HG02840 (cell line): ENCODE measurements at regions not wholly inside any gene's neighbourhood (a gene's known extent, or its start where the extent isn't known, plus 50 kb on each side); places are given as distances from the start of the nearest gene placed in this dataset.

Experiments used
- ATAC-seq: cut with Tn5 transposase; IDR thresholded peaks from one replicate; pipeline ENCODE4 v1.9.1; 2021; ENCODE audit warnings: mild to moderate bottlenecking, moderate library complexity, moderate number of reproducible peaks; ENCODE audit not compliant: unreplicated experiment, low FRiP score

GRCh38 chr2:220959391-220959802 is 612.7 kb downstream of the EPHA4 start:
- no peak for ATAC-seq

- no peak for ATAC-seq
These were observed 610.8 kb downstream of the EPHA4 start for GRCh38 chr2:220961143-220961860.

DNA sequence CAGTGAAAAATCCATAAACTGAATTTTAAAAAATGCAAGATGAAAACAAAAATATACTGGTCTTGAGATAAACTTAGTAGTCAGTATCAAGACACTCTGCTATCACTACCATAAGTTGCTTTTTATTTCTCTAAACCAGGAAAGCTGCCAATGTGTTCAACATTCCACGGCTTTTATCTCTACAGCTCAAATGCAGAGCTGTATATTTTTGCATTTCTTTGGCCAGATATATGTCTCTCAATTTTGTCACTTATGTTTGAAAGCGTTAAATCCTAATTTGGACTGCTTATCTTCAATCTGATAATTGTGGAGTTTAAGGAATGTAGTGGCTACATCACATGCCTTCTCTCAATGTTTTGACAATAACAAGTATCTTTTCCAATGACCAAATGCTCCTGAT is 609.5 kb downstream of the EPHA4 start:
- no peak for ATAC-seq

GRCh38 chr2:220963076-220963475 is 609.0 kb downstream of the EPHA4 start:
- no peak for ATAC-seq

DNA sequence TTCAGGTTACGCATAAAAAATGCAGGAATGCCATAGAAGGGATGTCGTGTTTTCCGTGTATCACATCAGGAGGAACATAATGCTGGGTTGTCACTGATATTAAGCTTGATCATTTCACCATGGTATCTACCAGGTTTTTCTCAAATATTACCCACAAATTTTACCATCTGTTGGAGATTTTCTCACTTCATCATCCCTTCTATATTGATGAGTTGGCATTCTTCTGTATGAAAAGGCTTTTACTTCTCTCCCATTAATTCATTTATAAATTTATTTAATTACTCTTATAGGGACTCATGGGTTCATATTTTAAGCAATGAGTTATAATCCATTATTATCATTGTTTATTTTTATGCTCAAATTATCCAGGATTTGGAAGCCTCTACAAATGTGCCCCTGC is 608.2 kb downstream of the EPHA4 start:
- ATAC-seq, result no peak

GRCh38 chr2:220966636-220967035 is 605.5 kb downstream of the EPHA4 start:
- no peak for ATAC-seq

DNA sequence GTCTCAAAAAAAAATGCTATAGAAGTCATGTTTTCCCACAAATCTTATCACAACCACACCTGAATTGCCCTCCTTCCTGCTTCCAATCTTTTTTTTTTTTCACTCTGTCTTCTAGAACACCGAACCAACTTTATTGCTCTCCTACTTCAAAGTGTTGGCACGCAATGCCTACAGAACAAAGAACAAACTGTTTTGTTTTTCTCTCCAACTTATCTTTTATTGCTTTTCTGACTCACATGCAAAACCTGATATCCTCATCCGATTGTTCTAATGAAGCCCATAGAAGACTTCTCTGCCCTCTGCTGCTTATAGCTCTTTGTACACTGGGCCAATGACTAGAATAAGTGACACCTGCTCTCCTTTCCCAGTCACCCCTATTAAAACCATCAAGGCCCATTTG is 602.8 kb downstream of the EPHA4 start:
- no peak for ATAC-seq

- no peak for ATAC-seq
These were observed 591.0 kb downstream of the EPHA4 start for GRCh38 chr2:220980966-220981675.

DNA sequence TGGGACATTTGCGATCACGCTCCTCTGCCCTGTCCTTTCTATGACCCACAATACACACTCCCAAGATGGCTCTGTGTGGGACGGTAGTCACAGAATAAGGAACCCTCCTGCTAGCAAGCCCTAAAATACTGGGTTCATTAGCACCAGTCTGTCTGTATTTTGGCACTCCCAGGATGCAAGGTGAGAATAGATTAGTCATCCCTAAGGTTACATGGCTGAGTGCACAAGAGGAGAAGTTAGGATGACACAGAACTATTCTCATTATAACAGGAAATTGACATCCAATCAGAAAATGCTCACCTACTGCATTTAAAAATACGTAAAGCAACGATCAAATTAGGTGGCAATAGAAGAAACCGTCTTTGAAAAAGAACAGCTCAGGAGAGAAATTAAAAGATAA is 590.2 kb downstream of the EPHA4 start:
- no peak for ATAC-seq

DNA sequence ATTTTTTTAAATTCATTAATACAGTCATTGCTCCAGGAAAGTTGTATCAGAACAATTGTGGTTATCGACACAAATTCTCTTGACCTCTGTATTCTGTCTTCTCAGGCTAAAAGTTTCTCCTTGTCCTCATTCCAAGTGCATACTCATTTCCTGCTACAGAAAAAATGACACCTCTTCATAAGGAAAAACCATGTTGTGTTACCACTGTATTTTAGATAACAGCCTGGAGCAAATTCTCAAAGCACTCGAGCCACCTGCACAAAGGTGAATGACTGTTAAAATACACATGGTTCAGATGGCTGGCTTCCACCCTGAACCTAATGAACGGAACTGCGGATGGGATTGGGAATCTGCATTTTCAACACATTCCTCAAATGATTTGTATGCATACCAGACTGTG is 586.5 kb downstream of the EPHA4 start:
- ATAC-seq, result no peak

GRCh38 chr2:220987839-220988238 is 584.3 kb downstream of the EPHA4 start:
- no peak for ATAC-seq

DNA sequence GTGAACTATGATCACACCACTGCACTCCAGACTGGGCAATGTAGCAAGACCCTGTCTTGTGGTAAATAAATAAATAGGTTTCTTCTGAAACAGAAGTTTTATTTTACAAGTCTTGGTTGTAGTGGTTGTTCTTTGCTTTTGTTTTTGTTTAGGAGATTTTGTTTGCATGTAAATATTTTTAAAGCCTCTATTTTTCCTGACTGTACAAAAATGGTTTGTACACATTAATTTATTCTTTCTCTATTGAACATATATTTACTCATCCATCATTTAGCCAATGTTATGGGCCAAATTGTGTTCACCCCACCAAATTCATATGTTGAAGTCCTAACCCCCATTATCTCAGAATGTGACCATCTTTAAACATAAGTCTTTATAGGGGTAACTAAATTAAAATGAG is 580.1 kb downstream of the EPHA4 start:
- ATAC-seq, result no peak

DNA sequence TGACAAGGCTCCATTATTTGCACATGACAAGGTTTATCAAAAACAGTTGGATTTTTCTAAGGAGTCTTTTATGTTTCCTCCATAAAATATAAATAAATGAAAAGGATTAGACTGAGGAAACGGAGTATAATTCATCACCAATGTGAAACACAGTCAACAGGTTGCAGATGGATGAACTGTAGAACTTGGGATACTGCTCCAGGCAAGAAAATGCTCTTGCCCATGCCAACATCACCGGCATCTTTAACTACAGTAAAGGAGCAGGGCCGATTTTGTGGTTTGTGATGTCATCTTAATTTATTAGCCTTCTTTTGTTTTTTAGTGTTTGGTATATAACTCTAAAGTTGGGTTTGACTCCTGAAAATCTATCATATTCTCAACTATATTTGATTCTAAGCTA is 577.3 kb downstream of the EPHA4 start:
- ATAC-seq, result no peak

DNA sequence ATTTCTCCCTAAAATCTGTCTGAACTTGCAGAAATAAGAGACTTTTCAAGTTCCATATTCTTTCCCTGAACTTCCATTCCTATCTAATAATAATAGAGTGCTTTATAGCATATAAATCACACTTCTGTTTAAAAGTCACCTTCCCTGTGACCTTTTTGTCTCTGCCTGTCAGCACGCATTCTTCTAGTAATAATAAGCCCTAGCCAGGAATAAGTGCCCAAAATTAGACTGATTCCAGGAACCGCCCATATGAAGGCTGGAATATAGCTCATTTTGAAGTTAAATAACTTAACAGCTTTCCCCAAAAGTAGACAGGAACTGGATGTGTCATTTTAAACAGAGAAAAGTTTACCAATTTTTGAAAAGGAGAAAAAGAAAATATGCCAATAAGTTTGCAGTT is 576.5 kb downstream of the EPHA4 start:
- ATAC-seq, result no peak

DNA sequence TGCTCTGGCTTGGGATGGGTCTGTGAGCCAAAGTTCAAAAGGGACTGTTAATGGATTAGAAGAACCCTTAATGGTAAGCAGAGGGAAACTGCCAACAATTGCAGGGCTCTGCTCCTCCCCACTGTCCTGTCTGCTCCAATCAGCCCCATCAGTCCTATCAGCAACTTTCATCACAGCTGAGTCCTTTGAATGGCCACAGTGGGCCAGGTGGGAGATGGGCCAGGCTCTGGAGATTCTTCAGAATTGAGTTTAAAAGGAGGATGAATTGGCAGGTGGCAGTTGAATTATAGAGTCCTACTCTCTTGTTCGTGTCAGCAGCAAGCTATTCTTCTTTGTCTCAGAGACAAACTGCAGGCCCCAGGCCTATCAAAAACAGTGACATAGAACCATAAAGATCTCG is 573.9 kb downstream of the EPHA4 start:
- no peak for ATAC-seq

- ATAC-seq, result no peak
These were observed 572.7 kb downstream of the EPHA4 start for GRCh38 chr2:220999356-220999755.

DNA sequence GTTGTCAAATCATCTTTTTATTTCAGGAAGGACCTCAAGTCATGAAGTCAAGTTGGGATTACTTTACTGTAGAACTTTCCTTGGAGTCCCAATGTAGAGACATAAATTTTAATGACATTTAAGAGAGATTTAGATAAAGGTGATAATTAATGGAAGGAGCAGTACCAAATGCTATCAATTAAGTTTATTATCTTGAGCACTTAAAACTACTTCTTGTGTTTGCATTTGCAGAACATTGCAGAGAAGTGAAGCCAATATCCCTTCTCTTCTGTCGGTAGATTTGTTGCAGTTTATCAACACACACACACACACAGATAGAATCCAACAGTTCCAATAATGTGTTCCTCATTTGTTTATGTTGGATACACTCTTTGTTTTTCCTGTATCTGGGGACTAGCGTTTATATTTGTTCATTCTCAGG is 570.7 kb downstream of the EPHA4 start:
- no peak for ATAC-seq

DNA sequence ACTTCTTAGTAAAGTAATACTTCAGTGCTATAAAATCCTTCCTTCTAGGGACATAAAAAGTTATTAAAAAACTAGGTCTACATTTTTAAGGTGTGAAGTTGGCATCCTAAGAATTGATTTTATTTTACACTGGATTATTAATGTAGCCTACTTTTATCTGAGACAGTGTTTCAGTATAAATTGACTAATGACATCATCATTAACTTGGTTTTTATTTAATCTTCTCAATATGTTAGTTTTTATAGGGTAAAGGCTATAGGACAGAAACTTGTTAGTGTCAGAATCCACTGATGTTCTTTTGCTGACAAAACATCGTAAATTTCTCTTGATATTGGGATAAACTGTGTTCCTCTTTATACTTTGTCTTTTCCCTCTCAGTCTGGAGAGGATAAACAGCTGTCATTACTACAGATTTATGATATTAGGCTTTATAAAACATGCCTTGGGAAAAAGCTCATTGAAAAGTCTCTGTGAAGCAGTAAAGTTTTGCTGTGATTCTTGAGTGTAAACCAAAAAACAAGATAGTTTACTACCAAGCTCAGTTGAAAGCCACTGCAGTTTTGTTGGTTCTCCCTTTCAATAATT is 569.9 kb downstream of the EPHA4 start:
- no peak for ATAC-seq

- ATAC-seq, result no peak
These were observed 566.8 kb downstream of the EPHA4 start for GRCh38 chr2:221005338-221005737.

DNA sequence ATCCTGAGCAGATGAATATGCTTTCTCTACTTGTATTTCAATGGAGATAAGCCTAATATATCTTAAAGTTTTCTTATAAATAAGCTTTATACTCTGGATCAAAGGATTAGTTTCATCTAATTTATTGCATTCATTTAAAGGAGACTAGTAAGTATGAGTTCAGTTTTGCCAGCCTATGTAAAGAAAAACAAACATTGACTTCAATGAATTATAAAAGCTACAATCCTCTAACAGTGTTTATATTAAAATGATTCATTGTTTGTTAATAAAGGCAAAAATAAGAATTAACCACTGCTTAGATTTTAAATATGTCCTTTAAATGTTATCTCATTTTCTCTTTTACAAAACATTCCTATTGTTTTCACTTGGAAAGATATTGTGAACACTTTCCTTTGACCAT is 566.0 kb downstream of the EPHA4 start:
- ATAC-seq, result no peak

GRCh38 chr2:221016551-221016950 is 555.6 kb downstream of the EPHA4 start:
- ATAC-seq, result no peak

GRCh38 chr2:221018262-221018661 is 553.8 kb downstream of the EPHA4 start:
- no peak for ATAC-seq
